Stimulated activated naive CD8-positive, alpha-beta T cell treated with anti-CD3 and anti-CD28 coated beads, Interleukin-15, amount 100 ng/mL, for 72 hours (primary cell): ENCODE measurements at regions not wholly inside any gene's neighbourhood (a gene's known extent, or its start where the extent isn't known, plus 50 kb on each side); places are given as distances from the start of the nearest gene placed in this dataset.
"Not testable (repeated sequence)": the region's sequence is repeated elsewhere in the genome, so short reads cannot be mapped to it uniquely, and the experiment has no call there.

Experiments
- ATAC-seq: fragments of 150-1000 bp; cut with Tn5 transposase; 2 replicates; pipeline ENCODE4 v1.10.0; 2021; ENCODE audit warnings: mild to moderate bottlenecking, moderate library complexity
- DNase-seq, 2 donors: peaks; one replicate each; pipeline ENCODE4 v3.0.0; 2021 to 2022
- H3K27ac Mint-ChIP-seq, 2 donors: one replicate each; pipeline ENCODE4 v1.8.0; 2022; ENCODE audit warnings: mild to moderate bottlenecking in 2 of 2, mixed read lengths in 2 of 2, moderate library complexity in 2 of 2
- H3K27me3 Mint-ChIP-seq: one replicate; pipeline ENCODE4 v1.8.0; 2022; ENCODE audit warnings: mixed read lengths
- H3K4me1 Mint-ChIP-seq: one replicate; pipeline ENCODE4 v1.8.0; 2022; ENCODE audit warnings: mild to moderate bottlenecking, mixed read lengths
- H3K4me3 Mint-ChIP-seq, 2 donors: one replicate each; pipeline ENCODE4 v1.8.0; 2022; ENCODE audit warnings: mild to moderate bottlenecking in 2 of 2, mixed read lengths in 2 of 2, moderate library complexity in 1 of 2
- H3K9me3 Mint-ChIP-seq, 2 donors: one replicate each; pipeline ENCODE4 v1.8.0; 2022; ENCODE audit warnings: mixed read lengths in 2 of 2

- no peak for DNase-seq
Observed at GRCh38 chr6:146972546-146972945, 231.7 kb upstream of the STXBP5 start.

GRCh38 chr6:146974351-146974750 lies 229.9 kb upstream of the STXBP5 start:
- DNase-seq (no peak), ATAC-seq (no peak)
- no peaks in the 10 kb centered on the region for H3K4me1 Mint-ChIP-seq
- no peak overlapping the region for H3K4me3 Mint-ChIP-seq
- H3K27me3 Mint-ChIP-seq: no peaks in the 10 kb centered on the region
- no peak overlapping the region for H3K27ac Mint-ChIP-seq
- no peaks in the 10 kb centered on the region for H3K9me3 Mint-ChIP-seq

More at GRCh38 chr6:146972546-146972945, 231.7 kb upstream of the STXBP5 start:
- Mint-ChIP-seq H3K4me1 (no peaks in the 10 kb centered on the region), H3K27ac (no peak overlapping the region), H3K4me3 (no peak overlapping the region), H3K9me3 (peaks cover 0 to 2% of the 10 kb centered on the region in 2 donors), H3K27me3 (no peaks in the 10 kb centered on the region)
- ATAC-seq: no peak

GRCh38 chr6:146975093-146975492 lies 229.1 kb upstream of the STXBP5 start:
- DNase-seq (no peak), ATAC-seq (no peak)
- Mint-ChIP-seq H3K9me3 (no peaks in the 10 kb centered on the region), H3K27me3 (no peaks in the 10 kb centered on the region), H3K27ac (no peak overlapping the region), H3K4me1 (no peaks in the 10 kb centered on the region), H3K4me3 (no peak overlapping the region)

- H3K27ac Mint-ChIP-seq: no peak overlapping the region
- H3K27me3 Mint-ChIP-seq: no peaks in the 10 kb centered on the region
- H3K9me3 Mint-ChIP-seq: no peaks in the 10 kb centered on the region
- no peak overlapping the region for H3K4me3 Mint-ChIP-seq
- ATAC-seq (no peak), DNase-seq (no peak)
- H3K4me1 Mint-ChIP-seq: no peaks in the 10 kb centered on the region
Observed at GRCh38 chr6:146980900-146981329, 223.3 kb upstream of the STXBP5 start.

- no peak overlapping the region for H3K27ac Mint-ChIP-seq
- no peak overlapping the region for H3K4me3 Mint-ChIP-seq
- ATAC-seq (no peak), DNase-seq (no peak)
- no peaks in the 10 kb centered on the region for H3K27me3 Mint-ChIP-seq
- no peaks in the 10 kb centered on the region for H3K9me3 Mint-ChIP-seq
- H3K4me1 Mint-ChIP-seq: no peaks in the 10 kb centered on the region
Observed at GRCh38 chr6:146981981-146982380, 222.2 kb upstream of the STXBP5 start.

GRCh38 chr6:146984251-146984924 lies 219.8 kb upstream of the STXBP5 start:
- no peaks in the 10 kb centered on the region for H3K27me3 Mint-ChIP-seq
- no peak for ATAC-seq
- H3K4me3 Mint-ChIP-seq: no peak overlapping the region
- DNase-seq: no peak
- H3K27ac Mint-ChIP-seq: no peak overlapping the region
- H3K4me1 Mint-ChIP-seq: no peaks in the 10 kb centered on the region
- H3K9me3 Mint-ChIP-seq: no peaks in the 10 kb centered on the region

GRCh38 chr6:146985111-146985510 lies 219.1 kb upstream of the STXBP5 start:
- no peaks in the 10 kb centered on the region for H3K4me1 Mint-ChIP-seq
- ATAC-seq: no peak
- no peak overlapping the region for H3K4me3 Mint-ChIP-seq
- no peak for DNase-seq
- no peak overlapping the region for H3K27ac Mint-ChIP-seq
- H3K9me3 Mint-ChIP-seq: no peaks in the 10 kb centered on the region
- no peaks in the 10 kb centered on the region for H3K27me3 Mint-ChIP-seq

- Mint-ChIP-seq H3K27me3 (no peaks in the 10 kb centered on the region), H3K4me1 (no peaks in the 10 kb centered on the region), H3K4me3 (no peak overlapping the region), H3K9me3 (no peaks in the 10 kb centered on the region), H3K27ac (no peak overlapping the region)
- no peak for DNase-seq
- ATAC-seq: no peak
Observed at GRCh38 chr6:146985966-146986365, 218.3 kb upstream of the STXBP5 start.

- H3K4me1 Mint-ChIP-seq, H3K4me3 Mint-ChIP-seq, H3K9me3 Mint-ChIP-seq, DNase-seq, ATAC-seq, H3K27me3 Mint-ChIP-seq, H3K27ac Mint-ChIP-seq: not testable (repeated sequence)
Observed at GRCh38 chr6:146987938-146988337, 216.3 kb upstream of the STXBP5 start.

GRCh38 chr6:146989860-146990259 lies 214.4 kb upstream of the STXBP5 start:
- H3K9me3 Mint-ChIP-seq: no peaks in the 10 kb centered on the region
- no peak overlapping the region for H3K4me3 Mint-ChIP-seq
- no peak for ATAC-seq

GRCh38 chr6:146990284-146990683 lies 213.9 kb upstream of the STXBP5 start:
- ATAC-seq (no peak), DNase-seq (no peak)
- no peak overlapping the region for H3K27ac Mint-ChIP-seq
- H3K9me3 Mint-ChIP-seq: no peaks in the 10 kb centered on the region
- no peaks in the 10 kb centered on the region for H3K27me3 Mint-ChIP-seq
- H3K4me1 Mint-ChIP-seq: no peaks in the 10 kb centered on the region
- no peak overlapping the region for H3K4me3 Mint-ChIP-seq

More at GRCh38 chr6:146989860-146990259, 214.4 kb upstream of the STXBP5 start:
- Mint-ChIP-seq H3K4me1 (no peaks in the 10 kb centered on the region), H3K27ac (no peak overlapping the region), H3K27me3 (no peaks in the 10 kb centered on the region)
- no peak for DNase-seq

- no peaks in the 10 kb centered on the region for H3K9me3 Mint-ChIP-seq
- no peak overlapping the region for H3K4me3 Mint-ChIP-seq
- ATAC-seq (no peak), DNase-seq (no peak)
- H3K27me3 Mint-ChIP-seq: no peaks in the 10 kb centered on the region
- no peaks in the 10 kb centered on the region for H3K4me1 Mint-ChIP-seq
- no peak overlapping the region for H3K27ac Mint-ChIP-seq
Observed at GRCh38 chr6:146990821-146991798, 213.1 kb upstream of the STXBP5 start.

GRCh38 chr6:146997062-146997461 lies 207.2 kb upstream of the STXBP5 start:
- H3K4me3 Mint-ChIP-seq: no peak overlapping the region
- no peaks in the 10 kb centered on the region for H3K9me3 Mint-ChIP-seq
- no peaks in the 10 kb centered on the region for H3K4me1 Mint-ChIP-seq
- H3K27ac Mint-ChIP-seq: no peak overlapping the region
- no peaks in the 10 kb centered on the region for H3K27me3 Mint-ChIP-seq
- ATAC-seq (no peak), DNase-seq (no peak)

GRCh38 chr6:146999766-147000165 lies 204.5 kb upstream of the STXBP5 start:
- DNase-seq: no peak
- no peak for ATAC-seq
- no peaks in the 10 kb centered on the region for H3K4me1 Mint-ChIP-seq
- H3K27me3 Mint-ChIP-seq: no peaks in the 10 kb centered on the region
- H3K27ac Mint-ChIP-seq: no peak overlapping the region
- no peaks in the 10 kb centered on the region for H3K9me3 Mint-ChIP-seq
- H3K4me3 Mint-ChIP-seq: no peak overlapping the region

GRCh38 chr6:147000545-147001488 lies 203.4 kb upstream of the STXBP5 start:
- no peak for ATAC-seq
- Mint-ChIP-seq H3K4me3 (no peak overlapping the region), H3K4me1 (no peaks in the 10 kb centered on the region)

More at GRCh38 chr6:147000545-147001488, 203.4 kb upstream of the STXBP5 start:
- H3K27me3 Mint-ChIP-seq: no peaks in the 10 kb centered on the region
- DNase-seq: no peak
- H3K9me3 Mint-ChIP-seq: no peaks in the 10 kb centered on the region
- H3K27ac Mint-ChIP-seq: no peak overlapping the region
